T-helper 9 cell (primary cell): ENCODE measurements at regions not wholly inside any gene's neighbourhood (a gene's known extent, or its start where the extent isn't known, plus 50 kb on each side); places are given as distances from the start of the nearest gene placed in this dataset.
"Not testable (repeated sequence)": the region's sequence is repeated elsewhere in the genome, so short reads cannot be mapped to it uniquely, and the experiment has no call there.

Source experiments
- DNase-seq: peaks from one replicate; pipeline ENCODE4 v3.0.0-alpha.2; 2020

DNA sequence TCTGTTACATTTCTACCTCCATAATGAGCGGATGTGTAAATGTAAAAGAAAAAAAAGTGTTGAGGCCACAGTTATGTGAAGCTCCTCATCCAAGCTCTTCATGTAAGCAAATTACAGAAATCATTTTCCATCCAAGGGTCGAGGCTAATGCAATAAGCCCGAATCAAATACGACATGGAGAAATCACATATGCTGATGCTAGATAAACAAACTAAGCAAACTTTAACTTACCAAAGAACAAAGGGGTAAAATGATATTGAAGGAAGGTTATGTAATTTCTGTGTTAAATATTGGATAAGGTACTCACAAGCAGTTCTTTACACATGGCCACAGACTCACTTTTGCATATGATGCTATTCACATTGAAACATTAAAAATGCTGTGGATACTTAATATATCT is 310.2 kb upstream of the ID2 start:
- no peak for DNase-seq

DNA sequence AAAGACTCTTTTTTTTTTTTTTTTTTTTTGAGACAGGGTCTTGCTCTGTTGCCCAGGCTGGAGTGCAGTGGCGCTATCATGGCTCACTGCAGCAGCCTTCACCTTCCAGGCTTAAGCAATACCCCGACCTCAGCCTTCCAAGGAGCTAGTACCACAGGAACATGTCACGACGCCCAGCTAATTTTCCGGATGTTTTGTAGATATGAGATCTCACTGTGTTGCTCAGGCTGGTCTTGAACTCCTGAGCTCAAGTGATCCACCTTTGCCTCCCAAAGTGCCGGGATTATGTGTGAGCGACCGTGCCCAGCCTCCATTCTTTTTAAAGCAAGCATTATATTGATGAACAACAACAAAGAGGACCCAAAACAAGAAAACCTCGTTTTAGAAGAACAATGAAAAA is 307.1 kb upstream of the ID2 start:
- no peak for DNase-seq

DNA sequence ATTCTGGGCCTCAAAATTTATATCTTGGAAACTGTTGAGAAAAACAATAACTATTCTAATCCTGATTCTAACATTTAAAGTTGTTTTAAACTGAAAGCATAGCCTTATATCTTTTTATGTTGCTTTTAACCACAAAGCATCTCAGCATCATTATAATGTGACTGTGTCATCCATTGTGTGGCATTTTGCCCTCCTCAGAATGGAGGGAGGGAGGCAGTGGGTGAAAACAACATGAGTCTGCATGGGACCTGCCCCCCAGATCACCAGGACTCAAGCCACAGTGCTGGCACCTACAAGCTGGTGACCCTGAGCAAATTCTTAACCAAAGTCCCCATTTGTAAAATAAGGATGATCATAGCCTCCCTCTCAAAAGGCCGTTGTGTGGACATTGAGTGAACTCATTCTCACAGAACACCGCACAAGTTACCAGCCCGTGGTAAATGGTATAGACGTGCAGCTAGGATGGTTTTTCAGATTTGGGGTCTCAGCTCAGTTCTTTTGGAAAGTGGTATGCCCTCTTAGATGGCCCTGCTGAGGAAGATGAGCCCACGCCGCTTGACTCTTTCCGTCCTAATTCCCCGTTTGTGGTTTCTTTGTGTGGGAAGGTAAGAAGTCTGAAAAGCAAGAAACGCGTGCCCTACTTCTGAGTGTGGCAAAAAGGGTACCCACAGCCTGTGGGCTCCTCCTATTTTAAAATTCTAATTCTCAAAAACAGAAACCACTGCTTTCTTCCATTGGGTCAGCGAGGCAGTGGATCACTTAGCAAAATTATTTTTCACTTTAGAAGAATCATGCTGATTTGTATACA is 305.0 kb upstream of the ID2 start:
- DNase-seq = no peak

GRCh38 chr2:8378016-8378810 is 303.6 kb upstream of the ID2 start:
- DNase-seq = no peak

- DNase-seq = no peak
Observed at GRCh38 chr2:8379128-8379527, 302.7 kb upstream of the ID2 start.

DNA sequence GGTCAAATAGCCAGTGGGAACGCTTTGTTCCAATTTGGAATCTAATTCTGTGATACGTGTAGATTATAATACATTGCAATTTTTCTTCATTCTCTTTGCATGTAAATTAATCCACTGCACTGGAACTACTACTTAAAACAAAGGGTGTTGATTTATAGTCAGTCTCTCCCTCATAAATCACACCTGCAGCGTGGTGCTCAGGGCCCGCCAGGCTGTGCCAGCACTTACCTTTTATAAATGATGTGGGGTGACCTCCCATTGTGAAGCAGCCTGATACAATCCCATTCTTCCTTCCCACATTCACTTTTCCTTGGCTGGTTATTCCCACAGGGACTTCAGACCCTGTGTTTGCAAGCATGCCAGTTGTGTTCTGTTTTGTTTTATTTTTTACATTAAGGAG is 302.3 kb upstream of the ID2 start:
- no peak for DNase-seq

GRCh38 chr2:8380026-8380425 is 301.8 kb upstream of the ID2 start:
- DNase-seq = no peak

DNA sequence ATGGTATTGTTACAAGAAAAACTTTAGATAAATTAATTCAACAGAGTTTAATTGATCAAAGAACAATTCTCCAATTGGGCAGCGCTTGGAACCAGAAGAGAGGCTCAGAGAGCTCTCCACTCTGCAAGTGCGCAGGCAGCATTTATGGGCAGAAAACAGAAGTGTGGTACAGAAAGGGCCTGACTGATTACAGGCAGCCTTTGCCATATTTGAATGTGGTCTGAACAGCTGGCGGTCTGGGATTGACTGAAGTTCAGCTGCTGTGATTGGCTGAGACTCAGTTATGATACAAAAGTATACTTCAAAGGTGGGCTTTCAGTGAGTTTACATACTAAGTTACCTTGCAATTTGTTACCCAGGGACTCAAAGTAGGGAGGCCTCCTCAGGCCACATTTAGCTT is 301.3 kb upstream of the ID2 start:
- DNase-seq = no peak

GRCh38 chr2:8382485-8382884 is 299.4 kb upstream of the ID2 start:
- no peak for DNase-seq

DNA sequence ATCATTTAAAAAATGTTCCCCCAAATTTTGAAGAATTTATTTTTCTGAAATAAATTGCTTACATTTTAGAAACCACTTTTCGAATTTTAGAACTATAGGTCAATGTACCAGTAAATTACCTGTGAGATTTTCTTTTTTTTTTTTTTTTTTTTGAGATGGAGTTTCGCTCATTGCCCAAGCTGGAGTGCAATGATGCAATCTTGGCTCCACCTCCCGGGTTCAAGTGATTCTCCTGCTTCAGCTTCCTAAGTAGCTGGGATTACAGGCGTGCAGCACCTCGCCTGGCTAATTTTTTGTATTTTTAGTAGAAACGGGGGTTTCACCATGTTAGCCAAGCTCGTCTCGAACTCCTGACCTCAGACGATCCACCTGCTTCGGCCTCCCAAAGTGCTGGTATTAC is 295.1 kb upstream of the ID2 start:
- not testable (repeated sequence) for DNase-seq

- DNase-seq = no peak
Observed at GRCh38 chr2:8388781-8389180, 293.1 kb upstream of the ID2 start.

- DNase-seq = no peak
Observed at GRCh38 chr2:8389431-8390108, 292.3 kb upstream of the ID2 start.

GRCh38 chr2:8391126-8391525 is 290.7 kb upstream of the ID2 start:
- DNase-seq = no peak

- DNase-seq = no peak
Observed at GRCh38 chr2:8391584-8391983, 290.3 kb upstream of the ID2 start.

DNA sequence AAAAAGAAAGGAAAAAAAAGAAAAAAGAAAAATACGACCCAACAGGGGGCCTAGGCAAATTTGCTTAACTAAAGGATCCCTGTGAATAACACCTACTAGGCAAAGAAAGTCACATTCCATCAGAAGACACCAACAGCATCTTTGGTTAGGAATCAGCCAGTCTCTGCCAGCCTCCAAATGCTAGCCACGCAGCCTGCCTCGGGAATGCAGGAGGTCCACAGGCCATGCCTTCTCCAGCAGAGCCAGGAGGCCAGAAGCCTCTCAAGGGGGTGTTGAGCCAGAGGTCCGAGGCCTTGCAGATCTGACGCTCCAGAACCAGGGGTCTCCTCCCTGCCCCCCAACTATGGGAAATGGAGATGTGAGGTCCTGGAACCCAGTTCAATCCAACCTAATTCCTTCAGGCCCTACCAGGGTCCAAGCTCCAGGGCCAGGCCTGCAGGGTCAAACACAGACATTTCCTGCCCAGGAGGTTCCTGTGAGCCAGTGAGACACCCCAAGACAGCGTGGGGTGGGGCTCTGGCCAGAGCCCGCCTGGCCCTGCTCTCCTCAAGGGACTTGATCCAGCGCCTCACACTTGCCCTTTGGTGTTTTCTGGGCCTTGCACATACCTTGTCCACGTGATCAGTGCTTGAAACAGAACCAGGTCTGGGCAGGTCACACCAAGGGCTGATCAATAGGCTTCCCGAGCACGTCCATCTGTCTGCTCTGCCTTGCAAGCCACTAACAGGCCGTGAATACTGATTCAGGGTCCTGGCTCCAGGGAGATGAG is 289.6 kb upstream of the ID2 start:
- DNase-seq = no peak

DNA sequence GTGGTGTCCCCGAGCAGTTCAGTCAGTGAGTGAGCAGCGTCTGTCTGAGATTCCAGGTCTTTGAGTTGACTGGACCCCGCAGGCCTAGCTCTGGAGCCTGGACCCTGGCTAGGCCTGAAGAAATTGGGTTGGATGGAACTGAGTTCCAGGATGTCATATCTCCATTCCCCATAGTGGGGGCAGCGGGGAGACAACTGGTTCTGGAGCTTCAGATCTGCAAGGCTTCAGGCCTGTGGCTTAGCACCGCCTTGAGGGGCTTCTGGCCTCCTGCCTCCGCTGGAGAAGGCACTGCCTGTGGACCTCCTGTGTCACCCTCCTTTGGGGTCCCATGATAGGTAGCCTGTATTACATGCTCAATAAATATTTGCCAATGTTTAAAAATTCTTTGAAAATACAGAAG is 288.4 kb upstream of the ID2 start:
- no peak for DNase-seq

- DNase-seq = no peak
Observed at GRCh38 chr2:8394131-8394530, 287.7 kb upstream of the ID2 start.

DNA sequence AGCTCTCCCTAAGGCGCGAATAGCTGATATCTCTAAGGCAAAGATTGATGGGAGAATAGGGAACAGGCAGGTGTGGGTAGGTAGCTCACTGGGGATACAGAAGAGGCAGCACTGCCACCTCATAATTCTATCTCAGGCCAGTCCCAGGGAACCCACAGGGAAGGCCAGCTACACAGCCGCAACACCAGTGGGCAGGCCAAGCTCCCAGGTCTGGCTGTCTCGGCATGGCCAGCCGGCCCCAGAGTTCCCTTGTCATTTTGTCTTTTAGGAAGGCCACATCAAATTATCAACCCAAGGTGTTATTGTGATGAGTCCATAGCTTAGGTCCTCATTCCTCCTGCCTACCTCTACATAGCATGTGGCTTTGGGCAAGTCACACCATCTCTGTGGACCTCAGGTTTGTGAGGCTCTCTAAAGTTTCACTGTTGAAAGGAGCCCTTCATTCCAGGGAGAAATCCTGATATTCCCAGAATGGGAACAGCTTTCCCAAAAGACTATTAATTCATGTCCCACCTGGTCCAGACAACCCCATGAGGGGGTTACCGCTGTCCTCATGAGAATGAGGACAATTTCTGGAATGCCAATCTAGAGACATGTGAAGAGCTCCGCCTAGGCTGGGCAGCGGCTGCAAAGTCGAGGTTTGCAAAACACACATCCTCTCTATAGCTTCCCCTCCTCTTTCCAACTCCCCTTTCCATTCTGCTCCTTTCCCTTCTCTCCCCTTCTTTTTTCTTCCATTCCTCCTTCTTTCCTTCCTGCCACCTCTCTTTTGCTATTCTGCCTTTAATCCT is 287.1 kb upstream of the ID2 start:
- no peak for DNase-seq

DNA sequence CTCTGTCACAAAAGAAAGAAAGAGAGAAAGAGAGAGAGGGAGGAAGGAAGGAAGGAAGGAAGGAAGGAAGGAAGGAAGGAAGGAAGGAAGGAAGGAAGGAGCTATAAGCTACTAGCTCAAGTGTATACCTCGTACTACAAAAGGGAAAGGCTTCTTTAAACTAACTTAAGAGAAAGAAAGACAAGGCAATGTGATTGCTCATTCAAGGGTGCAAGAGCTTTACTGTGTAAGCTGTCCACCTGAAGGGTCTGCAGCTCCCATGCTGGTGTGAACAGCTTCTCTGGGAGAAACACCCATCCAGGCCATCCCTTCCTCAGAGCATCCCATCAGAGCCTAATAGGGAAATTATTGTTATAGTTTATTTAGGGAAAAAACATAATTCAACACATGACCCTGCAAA is 286.1 kb upstream of the ID2 start:
- no peak for DNase-seq

DNA sequence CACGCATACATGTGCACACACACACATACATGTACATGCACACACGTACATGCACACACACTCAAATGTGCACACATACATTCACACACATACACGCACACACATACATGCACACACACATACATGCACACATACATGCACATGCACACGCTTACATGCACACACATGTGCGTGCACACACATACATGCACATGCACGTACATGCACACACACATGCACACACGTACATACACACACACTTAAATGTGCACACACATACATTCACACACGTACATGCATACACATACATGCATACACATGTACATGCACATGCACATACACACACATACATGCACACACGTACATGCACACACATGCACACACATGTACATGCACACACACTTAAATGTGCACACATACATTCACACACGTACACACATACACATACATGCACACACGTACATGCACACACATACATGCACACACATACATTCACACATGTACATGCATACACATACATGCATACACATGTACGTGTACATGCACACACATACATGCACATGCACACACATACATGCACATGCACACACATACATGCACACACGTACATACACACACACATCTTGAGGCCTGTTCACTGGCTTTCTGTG is 283.7 kb upstream of the ID2 start:
- DNase-seq = no peak

- DNase-seq = no peak
Observed at GRCh38 chr2:8399731-8400130, 282.1 kb upstream of the ID2 start.

DNA sequence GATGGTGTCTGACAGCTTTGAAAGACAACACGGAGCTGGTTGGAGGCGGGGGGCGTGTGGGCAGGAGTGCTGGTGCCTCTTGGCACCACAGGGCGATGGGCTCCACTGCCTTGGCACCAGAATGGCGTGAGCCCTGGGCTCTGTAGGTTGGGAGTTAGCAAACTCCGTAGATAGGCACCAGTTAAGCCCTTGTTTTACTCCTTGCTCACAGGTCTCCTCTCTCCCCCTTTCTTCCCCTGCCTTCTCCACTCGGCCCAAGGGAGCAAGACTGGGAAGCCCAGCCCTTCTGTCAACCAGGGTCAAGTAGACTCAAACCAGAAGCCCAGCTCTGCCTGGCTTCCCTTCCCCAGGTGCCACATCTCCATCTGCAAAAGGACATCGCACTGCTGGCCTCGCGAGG is 281.7 kb upstream of the ID2 start:
- no peak for DNase-seq
